HCT116 (cell line): ENCODE measurements at regions not wholly inside any gene's neighbourhood (a gene's known extent, or its start where the extent isn't known, plus 50 kb on each side); places are given as distances from the start of the nearest gene placed in this dataset.

Source experiments
- POLR2A ChIP-seq: IDR thresholded peaks from 2 replicates; pipeline ENCODE4 v1.7.0; 2011; ENCODE audit warnings: borderline replicate concordance; ENCODE audit not compliant: insufficient read depth, insufficient read length; ENCODE audit errors: extremely low read depth
- SIN3A ChIP-seq: IDR thresholded peaks from 2 replicates; pipeline ENCODE4 v1.6.1; 2012; ENCODE audit warnings: low read depth
- YY1 ChIP-seq: IDR thresholded peaks from 2 replicates; pipeline ENCODE4 v1.6.1; 2011; ENCODE audit warnings: low read length, low read depth, moderate library complexity, mild to moderate bottlenecking; ENCODE audit not compliant: insufficient replicate concordance; ENCODE audit errors: extremely low read depth
- TF ChIP-seq, protein P1 (sequence below), 3 experiments: fragments of 200-600 bp in 1 of 3; sonication (generic) in 1 of 3; IDR thresholded peaks in 2 of 3; conservative IDR thresholded peaks in 1 of 3; 2 replicates each; pipeline ENCODE4 v1.5.1; 2012 to 2017; ENCODE audit warnings: low read depth in 2 of 3, low read length in 2 of 3, antibody characterized with exemption in 1 of 3, borderline replicate concordance in 1 of 3, control low read depth in 1 of 3, mild to moderate bottlenecking in 1 of 3, mixed read lengths in 1 of 3, mixed run types in 1 of 3, moderate library complexity in 1 of 3; ENCODE audit not compliant: insufficient read depth in 1 of 3
- TF ChIP-seq, protein P2 (sequence below): IDR thresholded peaks from 2 replicates; pipeline ENCODE4 v1.6.1; 2012; ENCODE audit warnings: low read depth
- TF ChIP-seq, protein P3 (sequence below): IDR thresholded peaks from 2 replicates; pipeline ENCODE4 v1.6.1; 2012

DNA sequence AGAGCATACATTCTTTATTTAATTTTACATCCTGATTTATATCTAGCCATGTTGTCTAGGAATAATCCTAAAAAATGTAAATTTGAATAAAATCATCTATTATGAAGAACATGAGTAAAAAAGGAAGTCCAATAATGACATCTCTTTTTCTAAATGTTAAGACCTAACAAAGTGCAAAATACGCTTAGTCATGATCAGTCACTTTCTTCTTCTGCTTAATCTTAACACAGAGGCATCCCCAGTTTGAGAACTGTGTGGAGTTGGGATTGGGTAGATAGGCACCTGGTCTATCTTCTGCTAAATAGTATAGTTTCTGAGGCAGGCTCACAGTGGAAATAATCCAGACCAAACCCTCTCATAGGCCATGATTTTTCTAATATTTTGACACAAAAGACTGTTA is 311.7 kb upstream of the LRRC7 start:
- TF ChIP-seq YY1: no peak
- TF ChIP-seq, protein P1, sequence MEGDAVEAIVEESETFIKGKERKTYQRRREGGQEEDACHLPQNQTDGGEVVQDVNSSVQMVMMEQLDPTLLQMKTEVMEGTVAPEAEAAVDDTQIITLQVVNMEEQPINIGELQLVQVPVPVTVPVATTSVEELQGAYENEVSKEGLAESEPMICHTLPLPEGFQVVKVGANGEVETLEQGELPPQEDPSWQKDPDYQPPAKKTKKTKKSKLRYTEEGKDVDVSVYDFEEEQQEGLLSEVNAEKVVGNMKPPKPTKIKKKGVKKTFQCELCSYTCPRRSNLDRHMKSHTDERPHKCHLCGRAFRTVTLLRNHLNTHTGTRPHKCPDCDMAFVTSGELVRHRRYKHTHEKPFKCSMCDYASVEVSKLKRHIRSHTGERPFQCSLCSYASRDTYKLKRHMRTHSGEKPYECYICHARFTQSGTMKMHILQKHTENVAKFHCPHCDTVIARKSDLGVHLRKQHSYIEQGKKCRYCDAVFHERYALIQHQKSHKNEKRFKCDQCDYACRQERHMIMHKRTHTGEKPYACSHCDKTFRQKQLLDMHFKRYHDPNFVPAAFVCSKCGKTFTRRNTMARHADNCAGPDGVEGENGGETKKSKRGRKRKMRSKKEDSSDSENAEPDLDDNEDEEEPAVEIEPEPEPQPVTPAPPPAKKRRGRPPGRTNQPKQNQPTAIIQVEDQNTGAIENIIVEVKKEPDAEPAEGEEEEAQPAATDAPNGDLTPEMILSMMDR (IDR thresholded peaks at IDR 0.05 in 2 of 3, conservative IDR thresholded peaks at IDR 0.05 in 1 of 3; ENCODE audit: borderline replicate concordance in 1 of 3, insufficient read depth in 1 of 3, low read depth in 2 of 3, low read length in 2 of 3): no peak
- TF ChIP-seq, protein P2, sequence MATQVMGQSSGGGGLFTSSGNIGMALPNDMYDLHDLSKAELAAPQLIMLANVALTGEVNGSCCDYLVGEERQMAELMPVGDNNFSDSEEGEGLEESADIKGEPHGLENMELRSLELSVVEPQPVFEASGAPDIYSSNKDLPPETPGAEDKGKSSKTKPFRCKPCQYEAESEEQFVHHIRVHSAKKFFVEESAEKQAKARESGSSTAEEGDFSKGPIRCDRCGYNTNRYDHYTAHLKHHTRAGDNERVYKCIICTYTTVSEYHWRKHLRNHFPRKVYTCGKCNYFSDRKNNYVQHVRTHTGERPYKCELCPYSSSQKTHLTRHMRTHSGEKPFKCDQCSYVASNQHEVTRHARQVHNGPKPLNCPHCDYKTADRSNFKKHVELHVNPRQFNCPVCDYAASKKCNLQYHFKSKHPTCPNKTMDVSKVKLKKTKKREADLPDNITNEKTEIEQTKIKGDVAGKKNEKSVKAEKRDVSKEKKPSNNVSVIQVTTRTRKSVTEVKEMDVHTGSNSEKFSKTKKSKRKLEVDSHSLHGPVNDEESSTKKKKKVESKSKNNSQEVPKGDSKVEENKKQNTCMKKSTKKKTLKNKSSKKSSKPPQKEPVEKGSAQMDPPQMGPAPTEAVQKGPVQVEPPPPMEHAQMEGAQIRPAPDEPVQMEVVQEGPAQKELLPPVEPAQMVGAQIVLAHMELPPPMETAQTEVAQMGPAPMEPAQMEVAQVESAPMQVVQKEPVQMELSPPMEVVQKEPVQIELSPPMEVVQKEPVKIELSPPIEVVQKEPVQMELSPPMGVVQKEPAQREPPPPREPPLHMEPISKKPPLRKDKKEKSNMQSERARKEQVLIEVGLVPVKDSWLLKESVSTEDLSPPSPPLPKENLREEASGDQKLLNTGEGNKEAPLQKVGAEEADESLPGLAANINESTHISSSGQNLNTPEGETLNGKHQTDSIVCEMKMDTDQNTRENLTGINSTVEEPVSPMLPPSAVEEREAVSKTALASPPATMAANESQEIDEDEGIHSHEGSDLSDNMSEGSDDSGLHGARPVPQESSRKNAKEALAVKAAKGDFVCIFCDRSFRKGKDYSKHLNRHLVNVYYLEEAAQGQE: no peak
- TF ChIP-seq POLR2A: no peak
- TF ChIP-seq, protein P3, sequence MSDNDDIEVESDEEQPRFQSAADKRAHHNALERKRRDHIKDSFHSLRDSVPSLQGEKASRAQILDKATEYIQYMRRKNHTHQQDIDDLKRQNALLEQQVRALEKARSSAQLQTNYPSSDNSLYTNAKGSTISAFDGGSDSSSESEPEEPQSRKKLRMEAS: no peak
- no peak for TF ChIP-seq SIN3A
